Liver (tissue), 3 donors: ENCODE measurements at regions not wholly inside any gene's neighbourhood (a gene's known extent, or its start where the extent isn't known, plus 50 kb on each side); places are given as distances from the start of the nearest gene placed in this dataset.

Experiments
- ATF3 ChIP-seq: IDR thresholded peaks from 2 replicates; pipeline ENCODE4 v1.6.1; 2016; ENCODE audit warnings: antibody characterized with exemption
- FOXA1 ChIP-seq: IDR thresholded peaks from 2 replicates; pipeline ENCODE4 v1.6.1; 2016; ENCODE audit warnings: antibody characterized with exemption
- GABPA ChIP-seq, 2 donors: IDR thresholded peaks in 1 of 2; conservative IDR thresholded peaks in 1 of 2; 2 replicates each; pipeline ENCODE4 v1.6.1; 2016; ENCODE audit warnings: antibody characterized with exemption in 2 of 2, mild to moderate bottlenecking in 1 of 2, moderate library complexity in 1 of 2
- JUND ChIP-seq, 2 donors: IDR thresholded peaks; 2 replicates each; pipeline ENCODE4 v1.6.1; 2016; ENCODE audit warnings: antibody characterized with exemption in 2 of 2
- MAX ChIP-seq: IDR thresholded peaks from 2 replicates; pipeline ENCODE4 v1.6.1; 2016; ENCODE audit warnings: antibody characterized with exemption
- RAD21 ChIP-seq, 2 donors: IDR thresholded peaks; 2 replicates each; pipeline ENCODE4 v1.6.1; 2016; ENCODE audit warnings: antibody characterized with exemption in 2 of 2, mild to moderate bottlenecking in 2 of 2
- SP1 ChIP-seq: IDR thresholded peaks from 2 replicates; pipeline ENCODE4 v1.6.1; 2018; ENCODE audit warnings: antibody characterized with exemption, mild to moderate bottlenecking
- TAF1 ChIP-seq: conservative IDR thresholded peaks from 2 replicates; pipeline ENCODE4 v1.6.1; 2016; ENCODE audit warnings: antibody characterized with exemption, mild to moderate bottlenecking
- YY1 ChIP-seq: IDR thresholded peaks from 2 replicates; pipeline ENCODE4 v1.6.1; 2016; ENCODE audit warnings: antibody characterized with exemption, mild to moderate bottlenecking
- ZBTB33 ChIP-seq: IDR thresholded peaks from 2 replicates; pipeline ENCODE4 v1.6.1; 2016; ENCODE audit warnings: antibody characterized with exemption
- TF ChIP-seq, protein P1 (sequence below): fragments of 150-350 bp; IDR thresholded peaks from 2 replicates; pipeline ENCODE4 v1.5.1; 2017; ENCODE audit warnings: improper control_type of control experiment, low read depth, low read length; ENCODE audit not compliant: missing input control
- TF ChIP-seq, protein P2 (sequence below): IDR thresholded peaks from 2 replicates; pipeline ENCODE4 v1.6.1; 2016; ENCODE audit warnings: antibody characterized with exemption, mild to moderate bottlenecking
- donor health status: healthy.
- donor health status: healthy.

DNA sequence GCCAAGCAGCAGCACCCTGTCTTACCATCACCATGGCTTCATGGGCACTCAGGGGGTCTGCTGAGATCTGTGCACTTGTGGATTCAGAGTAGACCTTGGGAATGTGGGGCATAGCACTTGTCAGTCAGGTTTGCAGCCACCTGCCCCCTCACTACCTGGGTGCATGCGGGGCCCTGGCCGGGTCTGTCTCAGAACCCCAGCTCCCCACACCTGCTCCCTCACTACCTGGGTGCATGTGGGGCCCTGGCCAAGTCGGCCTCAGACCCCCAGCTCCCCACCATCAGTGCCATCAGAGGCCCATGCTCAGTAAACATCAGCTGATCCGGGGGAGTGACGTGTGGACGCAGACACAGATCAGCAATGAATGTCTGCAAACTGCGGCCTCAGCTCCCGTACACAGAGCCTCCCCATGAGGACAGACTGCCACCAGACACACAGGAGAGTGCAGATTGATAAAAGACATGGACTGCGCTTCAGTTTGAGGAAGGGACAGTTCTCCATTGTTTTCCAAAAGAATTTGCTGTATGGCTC lies 205.1 kb downstream of the GLI2 start:
- TF ChIP-seq RAD21 (IDR thresholded peaks at IDR 0.05): no peak
- TF ChIP-seq ZBTB33: no peak
- TF ChIP-seq, protein P1, sequence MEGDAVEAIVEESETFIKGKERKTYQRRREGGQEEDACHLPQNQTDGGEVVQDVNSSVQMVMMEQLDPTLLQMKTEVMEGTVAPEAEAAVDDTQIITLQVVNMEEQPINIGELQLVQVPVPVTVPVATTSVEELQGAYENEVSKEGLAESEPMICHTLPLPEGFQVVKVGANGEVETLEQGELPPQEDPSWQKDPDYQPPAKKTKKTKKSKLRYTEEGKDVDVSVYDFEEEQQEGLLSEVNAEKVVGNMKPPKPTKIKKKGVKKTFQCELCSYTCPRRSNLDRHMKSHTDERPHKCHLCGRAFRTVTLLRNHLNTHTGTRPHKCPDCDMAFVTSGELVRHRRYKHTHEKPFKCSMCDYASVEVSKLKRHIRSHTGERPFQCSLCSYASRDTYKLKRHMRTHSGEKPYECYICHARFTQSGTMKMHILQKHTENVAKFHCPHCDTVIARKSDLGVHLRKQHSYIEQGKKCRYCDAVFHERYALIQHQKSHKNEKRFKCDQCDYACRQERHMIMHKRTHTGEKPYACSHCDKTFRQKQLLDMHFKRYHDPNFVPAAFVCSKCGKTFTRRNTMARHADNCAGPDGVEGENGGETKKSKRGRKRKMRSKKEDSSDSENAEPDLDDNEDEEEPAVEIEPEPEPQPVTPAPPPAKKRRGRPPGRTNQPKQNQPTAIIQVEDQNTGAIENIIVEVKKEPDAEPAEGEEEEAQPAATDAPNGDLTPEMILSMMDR: no peak
- TF ChIP-seq, protein P2, sequence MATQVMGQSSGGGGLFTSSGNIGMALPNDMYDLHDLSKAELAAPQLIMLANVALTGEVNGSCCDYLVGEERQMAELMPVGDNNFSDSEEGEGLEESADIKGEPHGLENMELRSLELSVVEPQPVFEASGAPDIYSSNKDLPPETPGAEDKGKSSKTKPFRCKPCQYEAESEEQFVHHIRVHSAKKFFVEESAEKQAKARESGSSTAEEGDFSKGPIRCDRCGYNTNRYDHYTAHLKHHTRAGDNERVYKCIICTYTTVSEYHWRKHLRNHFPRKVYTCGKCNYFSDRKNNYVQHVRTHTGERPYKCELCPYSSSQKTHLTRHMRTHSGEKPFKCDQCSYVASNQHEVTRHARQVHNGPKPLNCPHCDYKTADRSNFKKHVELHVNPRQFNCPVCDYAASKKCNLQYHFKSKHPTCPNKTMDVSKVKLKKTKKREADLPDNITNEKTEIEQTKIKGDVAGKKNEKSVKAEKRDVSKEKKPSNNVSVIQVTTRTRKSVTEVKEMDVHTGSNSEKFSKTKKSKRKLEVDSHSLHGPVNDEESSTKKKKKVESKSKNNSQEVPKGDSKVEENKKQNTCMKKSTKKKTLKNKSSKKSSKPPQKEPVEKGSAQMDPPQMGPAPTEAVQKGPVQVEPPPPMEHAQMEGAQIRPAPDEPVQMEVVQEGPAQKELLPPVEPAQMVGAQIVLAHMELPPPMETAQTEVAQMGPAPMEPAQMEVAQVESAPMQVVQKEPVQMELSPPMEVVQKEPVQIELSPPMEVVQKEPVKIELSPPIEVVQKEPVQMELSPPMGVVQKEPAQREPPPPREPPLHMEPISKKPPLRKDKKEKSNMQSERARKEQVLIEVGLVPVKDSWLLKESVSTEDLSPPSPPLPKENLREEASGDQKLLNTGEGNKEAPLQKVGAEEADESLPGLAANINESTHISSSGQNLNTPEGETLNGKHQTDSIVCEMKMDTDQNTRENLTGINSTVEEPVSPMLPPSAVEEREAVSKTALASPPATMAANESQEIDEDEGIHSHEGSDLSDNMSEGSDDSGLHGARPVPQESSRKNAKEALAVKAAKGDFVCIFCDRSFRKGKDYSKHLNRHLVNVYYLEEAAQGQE: no peak
- no peak for TF ChIP-seq JUND (IDR thresholded peaks at IDR 0.05)
- TF ChIP-seq ATF3: no peak
- no peak for TF ChIP-seq YY1
- TF ChIP-seq TAF1: no peak
- no peak for TF ChIP-seq SP1
- no peak for TF ChIP-seq GABPA (IDR thresholded peaks at IDR 0.05 in 1 of 2, conservative IDR thresholded peaks at IDR 0.05 in 1 of 2)
- no peak for TF ChIP-seq FOXA1
- TF ChIP-seq MAX: no peak
